DMS 273 (cell line): ENCODE measurements at regions not wholly inside any gene's neighbourhood (a gene's known extent, or its start where the extent isn't known, plus 50 kb on each side); places are given as distances from the start of the nearest gene placed in this dataset.

ENCODE experiments used
- DNase-seq: peaks from one replicate; lab custom pipeline; 2025; ENCODE audit not compliant: unreplicated experiment; lab: John Stamatoyannopoulos, UW

DNA sequence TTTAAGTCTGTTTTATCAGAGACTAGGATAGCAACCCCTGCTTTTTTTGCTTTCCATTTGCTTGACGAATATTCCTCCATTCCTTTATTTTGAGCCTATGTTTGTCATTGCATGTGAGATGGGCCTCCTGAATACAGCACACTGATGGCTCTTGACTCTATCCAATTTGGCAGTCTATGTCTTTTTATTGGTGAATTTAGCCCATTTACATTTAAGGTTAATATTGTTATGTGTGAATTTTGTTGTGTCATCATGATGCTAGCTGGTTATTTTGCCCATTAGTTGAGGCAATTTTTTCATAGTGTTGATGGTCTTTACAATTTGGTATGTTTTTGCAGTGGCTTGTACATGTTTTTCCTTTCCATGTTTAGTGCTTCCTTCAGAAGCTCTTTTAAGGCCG, 50.7 kb upstream of the PDE4B start:
- no peak for DNase-seq
